Activated CD8-positive, alpha-beta memory T cell treated with anti-CD3 and anti-CD28 coated beads for 4 hours (primary cell): ENCODE measurements at regions not wholly inside any gene's neighbourhood (a gene's known extent, or its start where the extent isn't known, plus 50 kb on each side); places are given as distances from the start of the nearest gene placed in this dataset.

Source experiments
- DNase-seq, 2 donors: peaks; one replicate each; pipeline ENCODE4 v3.0.0-alpha.2; 2020; ENCODE audit warnings: low read depth in 2 of 2

- DNase-seq = no peak
Observed at GRCh38 chr6:40312213-40313015, 274.8 kb downstream of the LRFN2 start.

DNA sequence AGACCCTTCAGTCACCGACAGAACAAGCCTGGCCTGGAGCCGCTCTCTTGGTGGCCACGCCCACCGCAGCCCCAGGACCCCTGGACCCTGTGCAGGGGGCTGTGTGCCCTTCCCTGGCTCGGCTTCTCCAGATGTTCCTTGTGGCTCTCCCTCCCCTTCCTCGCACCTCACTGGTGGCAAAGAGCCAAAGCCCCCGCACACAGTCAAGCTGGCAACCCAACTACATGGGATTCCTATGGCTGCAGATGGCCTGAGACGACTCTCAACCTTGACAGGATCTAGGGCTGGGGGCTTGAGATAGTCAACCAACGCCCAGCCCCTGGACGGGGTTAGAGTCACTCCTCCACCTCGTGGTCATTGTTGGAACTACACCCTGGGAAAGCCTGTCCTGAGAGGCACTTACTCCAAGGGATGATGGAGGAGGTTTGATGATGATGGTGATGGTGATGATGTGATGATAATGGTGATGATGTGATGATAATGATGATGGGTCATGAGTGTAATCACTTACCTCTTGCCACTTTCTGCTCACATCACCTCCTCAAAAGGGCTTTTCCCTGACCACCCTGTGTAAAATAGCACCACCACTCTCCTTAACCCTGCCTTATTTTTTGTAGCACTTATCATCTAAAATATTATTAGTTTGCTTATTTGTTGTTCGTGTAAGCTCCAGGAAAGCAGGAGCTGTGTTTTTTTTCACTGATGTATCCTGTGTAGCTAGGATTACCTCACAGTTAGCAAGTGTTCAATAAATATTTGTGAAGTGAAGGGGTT lies 278.4 kb downstream of the LRFN2 start:
- DNase-seq = peak in 1 of 2 donors; percentile 2

DNA sequence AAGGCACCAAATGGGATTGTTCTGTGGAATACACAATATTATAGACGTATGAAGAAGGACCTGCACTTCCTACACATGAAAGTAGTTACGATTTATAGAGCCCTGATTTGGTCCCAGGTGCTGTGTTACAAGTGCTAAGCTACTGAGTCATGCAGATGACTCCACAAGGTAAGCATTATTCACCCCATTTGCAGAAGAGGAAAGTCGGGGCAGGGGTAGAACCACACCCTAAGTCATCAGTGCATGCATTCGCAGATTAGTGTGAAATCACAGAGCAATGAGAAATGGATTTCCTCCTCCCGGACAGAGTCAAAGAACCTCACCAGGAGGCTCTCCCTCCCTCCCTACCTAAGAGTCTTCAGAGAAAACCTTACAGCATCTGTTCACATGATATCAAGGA lies 279.5 kb downstream of the LRFN2 start:
- no peak for DNase-seq

GRCh38 chr6:40302856-40303454 lies 284.2 kb downstream of the LRFN2 start:
- no peak for DNase-seq

GRCh38 chr6:40299681-40300080 lies 287.5 kb downstream of the LRFN2 start:
- DNase-seq = no peak

- DNase-seq = no peak
Observed at GRCh38 chr6:40298207-40298606, 289.0 kb downstream of the LRFN2 start.

DNA sequence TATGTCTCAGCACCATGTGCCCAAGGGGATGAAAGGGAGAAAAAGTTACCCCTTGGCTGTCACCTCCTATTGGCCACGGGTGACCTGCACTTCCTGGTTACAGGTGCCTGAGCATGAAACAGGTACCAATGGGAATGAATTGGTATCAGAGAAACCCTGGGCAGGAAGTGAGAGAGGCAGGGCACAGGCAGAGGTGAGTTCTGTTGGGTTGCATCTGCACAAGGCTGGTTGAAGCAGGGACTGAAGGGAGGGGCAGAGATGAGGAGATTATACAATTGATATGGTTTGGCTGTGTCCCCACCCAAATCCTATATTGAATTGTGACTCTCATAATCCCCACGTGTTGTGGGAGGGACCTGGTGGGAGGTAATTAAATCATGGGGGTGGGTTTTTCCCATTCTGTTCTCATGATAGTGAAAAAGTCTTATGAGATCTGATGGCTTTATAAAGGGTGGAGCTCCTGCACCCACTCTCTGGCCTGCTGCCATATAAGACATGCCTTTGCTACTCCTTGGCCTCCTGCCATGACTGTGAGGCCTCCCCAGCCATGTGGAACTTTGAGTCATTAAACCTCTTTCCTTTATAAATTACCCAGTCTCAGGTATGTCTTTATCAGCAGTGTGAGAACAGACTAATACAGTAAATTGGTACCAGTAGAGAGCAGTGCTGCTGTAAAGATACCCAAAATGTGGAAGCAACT lies 291.8 kb downstream of the LRFN2 start:
- no peak for DNase-seq

DNA sequence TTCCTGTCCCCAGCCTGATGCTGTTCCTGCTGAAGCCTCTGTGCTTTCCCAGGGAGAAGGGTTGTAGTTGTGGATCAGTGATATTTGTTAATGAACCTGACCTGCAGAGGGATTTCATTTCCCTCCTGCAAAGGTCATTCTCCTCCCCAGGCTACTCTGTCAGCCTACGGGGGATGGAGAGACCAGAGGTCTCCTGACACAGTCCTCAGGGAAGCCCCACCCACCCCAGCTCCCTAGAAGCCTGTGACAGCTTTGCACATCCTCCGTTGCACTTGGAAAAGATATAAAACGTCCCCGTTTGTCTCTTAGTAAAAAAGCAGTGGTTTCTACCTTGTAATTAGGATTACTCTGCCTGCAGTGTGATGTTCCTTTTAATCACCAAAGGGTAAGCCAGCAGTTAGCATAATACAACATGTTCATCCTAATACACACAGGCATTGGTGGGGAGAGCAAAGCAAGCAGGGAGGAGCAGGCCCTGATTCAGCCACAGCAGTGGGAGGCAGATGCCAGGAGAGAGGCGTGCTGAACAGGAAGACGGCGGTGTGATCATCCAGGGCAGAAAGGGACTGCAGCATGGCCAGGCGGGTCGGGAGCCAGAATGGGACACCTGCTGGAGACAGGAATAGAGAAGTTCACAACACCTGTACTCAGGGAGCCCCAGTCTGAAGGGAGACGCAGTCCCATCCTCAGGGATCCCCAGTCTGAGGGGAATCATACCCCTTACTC lies 293.5 kb downstream of the LRFN2 start:
- no peak for DNase-seq

- no peak for DNase-seq
Observed at GRCh38 chr6:40293060-40293459, 294.1 kb downstream of the LRFN2 start.

GRCh38 chr6:40290816-40291215 lies 296.3 kb downstream of the LRFN2 start:
- DNase-seq = no peak

DNA sequence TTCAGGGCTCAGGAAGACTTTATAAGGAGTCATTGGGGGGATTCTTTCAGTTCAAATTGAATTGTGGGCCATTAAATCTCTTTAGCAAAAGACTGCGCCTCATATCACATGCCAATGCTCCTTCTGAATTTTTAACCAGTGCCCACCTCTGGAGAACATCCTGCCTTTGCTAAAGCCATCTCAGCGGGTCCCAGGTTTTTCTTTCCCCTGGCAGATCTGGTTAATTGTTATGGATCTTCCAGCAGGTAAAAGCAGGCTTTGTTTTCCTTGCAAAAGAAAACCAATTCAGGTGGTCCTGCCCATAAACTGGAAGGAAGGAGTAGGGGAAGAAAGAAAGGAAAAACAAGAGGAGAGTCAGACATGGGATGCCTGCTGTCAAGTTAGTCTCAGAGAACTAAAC lies 298.2 kb downstream of the LRFN2 start:
- no peak for DNase-seq

DNA sequence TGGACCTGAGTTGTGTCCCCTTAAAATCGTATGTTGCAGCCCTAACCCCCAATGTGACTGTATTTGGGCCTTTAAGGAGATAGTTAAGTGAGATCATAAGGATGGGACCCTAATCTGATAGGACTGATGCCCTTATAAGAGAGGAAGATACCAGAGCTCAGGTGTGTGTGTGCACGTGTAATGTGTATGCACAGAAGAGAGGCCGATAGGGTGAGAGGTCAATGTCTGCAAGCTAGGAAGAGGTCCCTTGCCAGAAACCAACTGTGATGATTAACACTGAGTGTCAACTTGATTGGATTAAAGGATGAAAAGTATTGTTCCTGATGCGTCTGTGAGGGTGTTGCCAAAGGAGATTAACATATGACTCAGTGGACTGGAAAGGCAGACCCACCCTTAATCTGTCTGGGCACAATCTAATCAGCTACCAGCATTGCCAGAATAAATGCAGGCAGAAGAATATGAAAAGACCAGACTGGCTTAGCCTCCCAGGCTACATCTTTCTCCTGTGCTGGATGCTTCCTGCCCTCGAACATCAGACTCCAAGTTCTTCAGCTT lies 299.8 kb downstream of the LRFN2 start:
- no peak for DNase-seq

GRCh38 chr6:40286721-40287120 lies 300.4 kb downstream of the LRFN2 start:
- no peak for DNase-seq

DNA sequence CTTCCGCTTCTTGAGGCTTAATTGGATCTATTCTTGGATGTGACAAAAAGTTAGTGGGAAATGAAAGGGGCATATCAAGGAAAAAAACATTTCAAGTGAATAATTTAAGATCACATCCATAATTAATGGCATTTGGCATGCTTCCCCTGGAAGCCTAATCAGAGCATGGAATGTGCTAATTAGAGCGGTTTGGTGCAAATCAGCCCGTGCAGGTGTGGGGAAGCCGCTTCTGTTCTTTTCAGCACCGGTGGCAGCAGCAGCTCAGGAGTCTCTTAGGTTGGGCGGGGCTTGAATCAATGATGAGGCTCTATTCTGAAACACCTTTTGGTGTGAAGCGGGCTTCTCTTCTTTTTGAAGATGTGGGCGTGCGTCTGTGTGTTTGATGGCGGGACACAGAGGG lies 301.2 kb downstream of the LRFN2 start:
- no peak for DNase-seq

DNA sequence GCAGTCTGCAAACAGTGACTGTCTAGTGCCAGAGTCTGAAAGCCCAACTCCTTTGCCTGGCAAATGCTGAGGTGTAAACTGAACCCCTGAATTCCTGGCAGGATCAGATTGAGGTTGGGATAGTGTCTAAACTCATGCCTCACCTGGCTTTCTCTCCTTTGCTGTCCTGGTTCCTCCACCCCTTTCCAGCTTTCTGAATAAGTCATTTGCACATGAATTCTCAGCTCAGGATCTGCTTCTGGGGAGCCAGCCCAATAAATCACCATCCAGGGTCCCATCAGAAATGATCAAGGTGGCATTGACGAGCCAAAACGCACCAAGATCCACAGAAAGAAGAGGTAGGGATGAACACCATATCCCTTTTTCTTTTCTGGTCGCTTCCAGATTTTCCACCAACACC lies 301.6 kb downstream of the LRFN2 start:
- no peak for DNase-seq

- DNase-seq = no peak
Observed at GRCh38 chr6:40282986-40283385, 304.2 kb downstream of the LRFN2 start.

DNA sequence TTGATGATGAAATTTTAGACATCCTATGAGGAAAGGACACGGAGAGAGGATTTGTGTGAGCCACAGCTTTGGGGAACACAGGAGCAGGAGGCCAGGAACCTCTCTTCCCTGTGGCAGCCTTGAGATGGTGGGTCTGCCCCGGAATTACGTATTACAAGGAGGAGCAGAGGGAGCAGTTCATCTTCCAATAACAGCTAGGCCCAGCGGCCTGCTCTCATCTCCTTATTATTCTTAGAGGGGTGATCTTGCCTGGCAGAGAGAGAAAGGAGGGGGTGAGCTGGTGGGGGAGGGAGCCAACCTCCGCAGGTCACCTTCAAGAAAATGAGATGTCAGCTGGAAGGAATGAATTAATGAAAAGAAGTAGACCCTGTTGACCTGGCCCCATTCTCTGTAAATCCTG lies 305.8 kb downstream of the LRFN2 start:
- DNase-seq = no peak

DNA sequence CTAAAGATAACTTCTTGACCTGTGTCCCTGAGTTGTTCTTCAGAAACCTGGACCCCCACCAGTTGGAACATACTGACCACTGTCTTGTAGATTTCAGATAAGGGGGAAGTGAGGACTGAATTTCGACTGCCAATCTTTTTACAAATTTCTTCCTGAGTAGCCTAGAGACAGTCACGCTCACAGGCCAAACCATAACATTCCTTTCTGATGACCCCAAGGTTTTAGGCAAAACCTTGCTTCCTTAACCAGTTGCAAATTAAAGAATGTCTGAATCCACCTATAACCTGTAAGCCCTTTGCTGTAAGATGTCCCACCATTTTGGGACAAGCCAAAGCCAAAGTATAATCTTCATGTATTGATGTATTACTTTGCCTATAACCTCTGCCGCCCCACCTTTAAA lies 306.9 kb downstream of the LRFN2 start:
- no peak for DNase-seq

DNA sequence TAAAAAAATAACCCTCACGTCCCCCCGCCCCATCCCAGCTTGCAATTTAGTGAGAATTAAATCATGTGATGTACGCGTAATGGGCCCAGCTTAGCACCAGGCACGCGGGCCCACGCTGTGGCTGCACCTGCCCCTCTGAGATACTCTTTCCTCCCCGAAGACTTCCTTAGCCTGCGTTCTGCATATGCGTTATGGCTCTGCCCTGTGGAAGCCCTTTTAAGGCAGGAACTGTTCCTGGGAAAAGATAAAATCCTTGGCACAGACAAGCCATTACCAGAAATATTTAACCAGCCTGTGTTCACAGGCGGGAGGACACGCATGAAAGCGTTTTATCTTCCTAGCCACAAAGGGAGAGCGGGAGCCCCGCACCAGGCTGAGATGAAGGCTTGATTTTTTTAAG lies 311.0 kb downstream of the LRFN2 start:
- DNase-seq = no peak

DNA sequence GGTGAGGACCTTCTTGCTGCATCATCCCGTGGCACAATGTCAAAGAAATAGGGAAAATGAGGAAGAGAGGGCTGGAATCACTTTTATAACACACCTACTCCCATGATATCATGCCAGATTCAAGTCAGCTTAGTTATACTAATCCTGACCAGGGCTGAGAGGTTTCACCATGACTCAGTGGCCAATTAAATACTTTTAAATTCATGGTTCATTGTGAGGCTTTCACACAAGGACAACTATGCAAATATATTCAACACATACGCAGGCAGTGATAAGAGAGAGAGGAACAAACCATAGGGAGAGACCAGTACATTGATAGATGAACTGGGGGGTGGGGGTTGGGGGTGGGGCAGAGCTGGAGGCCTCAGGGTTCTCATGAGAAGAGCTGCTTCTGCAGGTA lies 313.1 kb downstream of the LRFN2 start:
- no peak for DNase-seq

DNA sequence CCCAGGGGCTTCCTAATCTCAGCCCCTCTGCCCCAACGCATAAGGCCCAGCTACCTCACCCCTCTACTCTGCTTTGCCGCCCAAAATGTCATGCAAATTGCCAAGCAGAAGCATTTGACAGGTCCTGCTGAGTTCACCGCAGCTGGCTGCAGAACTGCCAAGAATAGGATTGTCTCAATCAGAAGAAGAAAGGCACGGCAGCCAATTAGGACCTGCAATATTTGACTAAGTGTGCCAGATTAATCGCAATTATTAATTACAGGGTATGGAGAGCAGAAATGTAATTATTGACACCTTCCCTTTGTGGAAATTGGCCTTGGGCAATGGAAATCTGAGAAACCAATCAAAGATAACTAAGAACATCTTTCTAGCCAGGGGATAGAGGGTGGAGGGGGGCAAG lies 318.6 kb downstream of the LRFN2 start:
- no peak for DNase-seq
